Kidney (tissue), 13 donors: ENCODE measurements at regions not wholly inside any gene's neighbourhood (a gene's known extent, or its start where the extent isn't known, plus 50 kb on each side); places are given as distances from the start of the nearest gene placed in this dataset.

Experiments used
- DNase-seq, 5 donors: peaks; one replicate each; pipeline ENCODE4 v3.0.0-alpha.2; 2013 to 2020
- FAIRE-seq: peaks from 2 replicates; lab custom pipeline; 2012; peaks lifted over from hg19 to GRCh38; lab: Jason Lieb, UNC
- H3K27ac ChIP-seq, 2 donors: one replicate each; pipeline ENCODE4 v1.7.0; 2013; ENCODE audit warnings: low read depth in 2 of 2, low read length in 2 of 2, inconsistent platforms in 1 of 2
- H3K27me3 ChIP-seq: one replicate; pipeline ENCODE4 v1.7.1; 2013; ENCODE audit warnings: low read length, inconsistent platforms; ENCODE audit not compliant: control insufficient read depth, insufficient read depth
- H3K36me3 ChIP-seq, 3 donors: one replicate each; pipeline versions ENCODE4 v1.7.0 to v1.7.1; 2013; ENCODE audit warnings: low read length in 3 of 3, control low read depth in 1 of 3, inconsistent platforms in 1 of 3; ENCODE audit not compliant: insufficient read depth in 3 of 3, control insufficient read depth in 2 of 3
- H3K4me1 ChIP-seq, 3 donors: one replicate each; pipeline versions ENCODE4 v1.7.0 to v1.7.1; 2013; ENCODE audit warnings: low read length in 3 of 3, inconsistent platforms in 1 of 3, low read depth in 1 of 3; ENCODE audit not compliant: control insufficient read depth in 2 of 3, insufficient read depth in 2 of 3
- H3K4me3 ChIP-seq, 3 donors: one replicate each; pipeline versions ENCODE4 v1.7.0 to v1.8.1; 2013; ENCODE audit warnings: low read length in 3 of 3, control low read depth in 1 of 3, inconsistent platforms in 1 of 3
- H3K9ac ChIP-seq, 3 donors: one replicate each; pipeline versions ENCODE4 v1.7.0 to v1.7.1; 2013; ENCODE audit warnings: low read length in 3 of 3, control low read depth in 1 of 3, inconsistent platforms in 1 of 3
- H3K9me3 ChIP-seq, 3 donors: one replicate each; pipeline versions ENCODE4 v1.7.0 to v1.7.1; 2013; ENCODE audit warnings: low read length in 3 of 3, control low read depth in 1 of 3, inconsistent platforms in 1 of 3; ENCODE audit not compliant: control insufficient read depth in 2 of 3, insufficient read depth in 1 of 3
- CTCF ChIP-seq: IDR thresholded peaks from 3 replicates; pipeline ENCODE4 v1.5.1; 2012; ENCODE audit warnings: mild to moderate bottlenecking, moderate library complexity, borderline replicate concordance; ENCODE audit not compliant: insufficient read depth; ENCODE audit errors: extremely low read depth
- intact Hi-C: fragments of 100-400 bp; cut with DNase I; formaldehyde crosslinking; loops from one replicate; pipeline ENCODE4 v1.11.1; 2022
- donor health status: control.
- donor health status: control.
- donor health status: control.
- donor health status: control.
- donor health status: control.
- donor health status: DM: yes; HTN: yes; CAD: no.
- donor health status: Normal renal cell carcinoma (clear cell type).

GRCh38 chr4:13260513-13260912 is 223.6 kb downstream of the RAB28 start:
- no peak for DNase-seq
- Histone ChIP-seq H3K4me3 (no peak overlapping the region), H3K27me3 (no peaks in the 10 kb centered on the region), H3K27ac (no peak overlapping the region), H3K9me3 (no peaks in the 10 kb centered on the region), H3K4me1 (no peaks in the 10 kb centered on the region), H3K36me3 (no peaks in the 10 kb centered on the region), H3K9ac (no peak overlapping the region)
- intact Hi-C loops = no loop called here
- TF ChIP-seq CTCF = no peak
- no peak for FAIRE-seq

DNA sequence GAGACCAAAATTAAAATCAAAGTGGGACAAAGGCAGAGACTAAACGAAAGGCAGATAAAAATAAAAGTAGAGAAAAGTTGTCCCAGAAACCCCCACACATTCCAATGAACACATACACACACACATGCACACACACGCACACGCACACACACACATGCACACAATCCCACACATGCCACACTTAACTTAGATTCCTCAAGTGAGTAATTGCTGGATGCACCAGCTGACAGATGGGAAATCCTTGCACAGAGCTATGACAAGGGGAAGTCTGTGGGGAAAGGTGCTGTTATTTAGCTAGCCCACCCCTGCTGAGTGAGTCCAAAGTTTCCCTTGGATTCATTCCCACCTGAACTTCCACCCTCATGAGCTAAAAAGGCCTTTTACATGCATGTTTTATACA is 233.9 kb downstream of the RAB28 start:
- DNase-seq = peak in 1 of 5 donors; percentile 13
- H3K4me1 ChIP-seq = no peaks in the 10 kb centered on the region
- no peaks in the 10 kb centered on the region for H3K27me3 ChIP-seq
- no peak overlapping the region for H3K9ac ChIP-seq
- H3K4me3 ChIP-seq = no peak overlapping the region
- no peak for TF ChIP-seq CTCF
- H3K9me3 ChIP-seq = no peaks in the 10 kb centered on the region
- no peak overlapping the region for H3K27ac ChIP-seq
- H3K36me3 ChIP-seq = no peaks in the 10 kb centered on the region
- FAIRE-seq = no peak
- intact Hi-C loops = no loop called here

- FAIRE-seq = no peak
- no peaks in the 10 kb centered on the region for H3K9me3 ChIP-seq
- H3K4me1 ChIP-seq = no peaks in the 10 kb centered on the region
- intact Hi-C loops = no loop called here
- H3K4me3 ChIP-seq = no peak overlapping the region
- no peaks in the 10 kb centered on the region for H3K27me3 ChIP-seq
- H3K27ac ChIP-seq = no peak overlapping the region
- no peak overlapping the region for H3K9ac ChIP-seq
- no peaks in the 10 kb centered on the region for H3K36me3 ChIP-seq
- no peak for DNase-seq
- TF ChIP-seq CTCF = no peak
Observed at GRCh38 chr4:13248621-13249298, 235.4 kb downstream of the RAB28 start.

GRCh38 chr4:13246107-13246506 is 238.0 kb downstream of the RAB28 start:
- no peaks in the 10 kb centered on the region for H3K27me3 ChIP-seq
- intact Hi-C loops = no loop called here
- no peak overlapping the region for H3K4me3 ChIP-seq
- DNase-seq (no peak), FAIRE-seq (no peak)
- no peaks in the 10 kb centered on the region for H3K9me3 ChIP-seq
- TF ChIP-seq CTCF = no peak
- H3K4me1 ChIP-seq = no peaks in the 10 kb centered on the region
- no peak overlapping the region for H3K27ac ChIP-seq
- H3K36me3 ChIP-seq = no peaks in the 10 kb centered on the region
- H3K9ac ChIP-seq = no peak overlapping the region
